Neural cell (in vitro differentiated cells): ENCODE measurements at regions not wholly inside any gene's neighbourhood (a gene's known extent, or its start where the extent isn't known, plus 50 kb on each side); places are given as distances from the start of the nearest gene placed in this dataset.

ENCODE experiments used
- H2AFZ ChIP-seq: fragments of 200-600, 300-800 bp; sonication (generic), shearing (Covaris generic); 2 replicates; pipeline ENCODE4 v1.6.0; 2014; ENCODE audit warnings: low read depth, mild to moderate bottlenecking, antibody characterized with exemption, low read length, moderate library complexity
- H3F3A ChIP-seq: fragments of 200-600 bp; shearing (Covaris generic); 2 replicates; pipeline ENCODE4 v1.6.1; 2016; ENCODE audit warnings: mild to moderate bottlenecking, moderate library complexity, mixed read lengths, antibody characterized with exemption, low read length; ENCODE audit not compliant: insufficient read depth, poor library complexity, severe bottlenecking
- H3K27ac ChIP-seq: fragments of 200-600, 300-800 bp; sonication (generic), shearing (Covaris generic); 2 replicates; pipeline ENCODE4 v1.5.1; 2014; ENCODE audit warnings: mild to moderate bottlenecking, low read length, moderate library complexity
- H3K27me3 ChIP-seq: fragments of 300-800, 200-600 bp; sonication (generic), shearing (Covaris generic); 2 replicates; pipeline ENCODE4 v1.6.0; 2014; ENCODE audit warnings: mild to moderate bottlenecking, low read depth, low read length, moderate library complexity; ENCODE audit not compliant: insufficient read depth
- H3K36me3 ChIP-seq: fragments of 300-800, 200-600 bp; sonication (generic), shearing (Covaris generic); 2 replicates; pipeline ENCODE4 v1.5.1; 2014; ENCODE audit warnings: mild to moderate bottlenecking, antibody characterized with exemption, low read length, moderate library complexity; ENCODE audit not compliant: insufficient read depth
- H3K4me2 ChIP-seq: fragments of 300-800, 200-600 bp; sonication (generic), shearing (Covaris generic); 2 replicates; pipeline ENCODE4 v1.6.0; 2014; ENCODE audit warnings: mild to moderate bottlenecking, low read length
- H3K4me3 ChIP-seq: fragments of 300-800, 200-600 bp; sonication (generic), shearing (Covaris generic); 2 replicates; pipeline ENCODE4 v1.5.1; 2014; ENCODE audit warnings: mild to moderate bottlenecking, low read length, moderate library complexity
- H3K79me2 ChIP-seq: fragments of 200-600 bp; shearing (Covaris generic); replicated peaks from 2 replicates; pipeline ENCODE4 v1.6.0; 2014; ENCODE audit warnings: mild to moderate bottlenecking, low read length, moderate library complexity; ENCODE audit not compliant: insufficient read depth
- H3K9ac ChIP-seq: fragments of 300-800, 200-600 bp; sonication (generic), shearing (Covaris generic); 2 replicates; pipeline ENCODE4 v1.6.1; 2016; ENCODE audit warnings: mild to moderate bottlenecking, low read length, mixed read lengths
- H3K9me2 ChIP-seq: fragments of 200-600 bp; shearing (Covaris generic); 2 replicates; pipeline ENCODE4 v1.6.1; 2016; ENCODE audit warnings: mild to moderate bottlenecking, low read length, mixed read lengths; ENCODE audit not compliant: insufficient read depth
- H3K9me3 ChIP-seq: fragments of 200-600, 300-800 bp; sonication (generic), shearing (Covaris generic); 2 replicates; pipeline ENCODE4 v1.6.1; 2016; ENCODE audit warnings: mild to moderate bottlenecking, mixed run types, low read length, moderate library complexity, mixed read lengths
- H4K20me1 ChIP-seq: fragments of 200-600 bp; shearing (Covaris generic); 2 replicates; pipeline ENCODE4 v1.6.1; 2016; ENCODE audit warnings: mild to moderate bottlenecking, mixed run types; ENCODE audit not compliant: insufficient read depth
- EP300 ChIP-seq: fragments of 450-650 bp; conservative IDR thresholded peaks from 2 replicates; pipeline ENCODE4 v1.6.1; 2014; ENCODE audit warnings: antibody characterized with exemption, mild to moderate bottlenecking, moderate library complexity; ENCODE audit not compliant: poor library complexity, severe bottlenecking
- EZH2 ChIP-seq: fragments of 200-600, 300-800 bp; shearing (Covaris generic), sonication (generic); IDR thresholded peaks from 2 replicates; pipeline ENCODE4 v1.6.1; 2014; ENCODE audit warnings: antibody characterized with exemption, low read length, borderline replicate concordance, mild to moderate bottlenecking; ENCODE audit not compliant: insufficient read depth, poor library complexity, severe bottlenecking
- MXI1 ChIP-seq: fragments of 450-650 bp; conservative IDR thresholded peaks from 2 replicates; pipeline ENCODE4 v1.6.1; 2014; ENCODE audit warnings: antibody characterized with exemption, mild to moderate bottlenecking; ENCODE audit not compliant: poor library complexity, severe bottlenecking
- POLR2AphosphoS5 ChIP-seq: IDR thresholded peaks from 2 replicates; pipeline ENCODE4 v1.6.1; 2012
- RAD21 ChIP-seq: fragments of 450-650 bp; conservative IDR thresholded peaks from 2 replicates; pipeline ENCODE4 v1.6.1; 2014; ENCODE audit warnings: antibody characterized with exemption, mild to moderate bottlenecking, moderate library complexity
- SMC3 ChIP-seq: fragments of 450-650 bp; conservative IDR thresholded peaks from 2 replicates; pipeline ENCODE4 v1.6.1; 2014; ENCODE audit warnings: antibody characterized with exemption, mild to moderate bottlenecking, moderate library complexity; ENCODE audit not compliant: poor library complexity
- TAF1 ChIP-seq: IDR thresholded peaks from 2 replicates; pipeline ENCODE4 v1.6.1; 2012; ENCODE audit warnings: low read depth
- TF ChIP-seq, protein P1 (sequence below): fragments of 450-650 bp; IDR thresholded peaks from 2 replicates; pipeline ENCODE4 v1.5.1; 2014; ENCODE audit warnings: antibody characterized with exemption, mild to moderate bottlenecking, moderate library complexity; ENCODE audit not compliant: poor library complexity, severe bottlenecking
- TF ChIP-seq, protein P2 (sequence below): IDR thresholded peaks from 2 replicates; pipeline ENCODE4 v1.6.1; 2012; ENCODE audit warnings: borderline replicate concordance

GRCh38 chr5:23385036-23385435, 122.4 kb upstream of the PRDM9 start:
- Histone ChIP-seq H3K27me3 (no peaks in the 10 kb centered on the region), H3K9me2 (no peaks in the 10 kb centered on the region), H3K4me3 (no peak overlapping the region), H3K79me2 (no peaks in the 10 kb centered on the region), H3F3A (no peaks in the 10 kb centered on the region), H3K27ac (no peak overlapping the region), H3K36me3 (no peaks in the 10 kb centered on the region), H3K9ac (no peak overlapping the region), H2AFZ (no peak overlapping the region), H4K20me1 (no peaks in the 10 kb centered on the region), H3K4me2 (no peak overlapping the region), H3K9me3 (no peaks in the 10 kb centered on the region)
- no peak for TF ChIP-seq EP300
- TF ChIP-seq, protein P1, sequence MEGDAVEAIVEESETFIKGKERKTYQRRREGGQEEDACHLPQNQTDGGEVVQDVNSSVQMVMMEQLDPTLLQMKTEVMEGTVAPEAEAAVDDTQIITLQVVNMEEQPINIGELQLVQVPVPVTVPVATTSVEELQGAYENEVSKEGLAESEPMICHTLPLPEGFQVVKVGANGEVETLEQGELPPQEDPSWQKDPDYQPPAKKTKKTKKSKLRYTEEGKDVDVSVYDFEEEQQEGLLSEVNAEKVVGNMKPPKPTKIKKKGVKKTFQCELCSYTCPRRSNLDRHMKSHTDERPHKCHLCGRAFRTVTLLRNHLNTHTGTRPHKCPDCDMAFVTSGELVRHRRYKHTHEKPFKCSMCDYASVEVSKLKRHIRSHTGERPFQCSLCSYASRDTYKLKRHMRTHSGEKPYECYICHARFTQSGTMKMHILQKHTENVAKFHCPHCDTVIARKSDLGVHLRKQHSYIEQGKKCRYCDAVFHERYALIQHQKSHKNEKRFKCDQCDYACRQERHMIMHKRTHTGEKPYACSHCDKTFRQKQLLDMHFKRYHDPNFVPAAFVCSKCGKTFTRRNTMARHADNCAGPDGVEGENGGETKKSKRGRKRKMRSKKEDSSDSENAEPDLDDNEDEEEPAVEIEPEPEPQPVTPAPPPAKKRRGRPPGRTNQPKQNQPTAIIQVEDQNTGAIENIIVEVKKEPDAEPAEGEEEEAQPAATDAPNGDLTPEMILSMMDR, result no peak
- TF ChIP-seq, protein P2, sequence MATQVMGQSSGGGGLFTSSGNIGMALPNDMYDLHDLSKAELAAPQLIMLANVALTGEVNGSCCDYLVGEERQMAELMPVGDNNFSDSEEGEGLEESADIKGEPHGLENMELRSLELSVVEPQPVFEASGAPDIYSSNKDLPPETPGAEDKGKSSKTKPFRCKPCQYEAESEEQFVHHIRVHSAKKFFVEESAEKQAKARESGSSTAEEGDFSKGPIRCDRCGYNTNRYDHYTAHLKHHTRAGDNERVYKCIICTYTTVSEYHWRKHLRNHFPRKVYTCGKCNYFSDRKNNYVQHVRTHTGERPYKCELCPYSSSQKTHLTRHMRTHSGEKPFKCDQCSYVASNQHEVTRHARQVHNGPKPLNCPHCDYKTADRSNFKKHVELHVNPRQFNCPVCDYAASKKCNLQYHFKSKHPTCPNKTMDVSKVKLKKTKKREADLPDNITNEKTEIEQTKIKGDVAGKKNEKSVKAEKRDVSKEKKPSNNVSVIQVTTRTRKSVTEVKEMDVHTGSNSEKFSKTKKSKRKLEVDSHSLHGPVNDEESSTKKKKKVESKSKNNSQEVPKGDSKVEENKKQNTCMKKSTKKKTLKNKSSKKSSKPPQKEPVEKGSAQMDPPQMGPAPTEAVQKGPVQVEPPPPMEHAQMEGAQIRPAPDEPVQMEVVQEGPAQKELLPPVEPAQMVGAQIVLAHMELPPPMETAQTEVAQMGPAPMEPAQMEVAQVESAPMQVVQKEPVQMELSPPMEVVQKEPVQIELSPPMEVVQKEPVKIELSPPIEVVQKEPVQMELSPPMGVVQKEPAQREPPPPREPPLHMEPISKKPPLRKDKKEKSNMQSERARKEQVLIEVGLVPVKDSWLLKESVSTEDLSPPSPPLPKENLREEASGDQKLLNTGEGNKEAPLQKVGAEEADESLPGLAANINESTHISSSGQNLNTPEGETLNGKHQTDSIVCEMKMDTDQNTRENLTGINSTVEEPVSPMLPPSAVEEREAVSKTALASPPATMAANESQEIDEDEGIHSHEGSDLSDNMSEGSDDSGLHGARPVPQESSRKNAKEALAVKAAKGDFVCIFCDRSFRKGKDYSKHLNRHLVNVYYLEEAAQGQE, result no peak

GRCh38 chr5:23372177-23372576, 135.2 kb upstream of the PRDM9 start:
- H3K36me3 ChIP-seq, result no peaks in the 10 kb centered on the region
- TF ChIP-seq SMC3 (no peak), TAF1 (no peak), MXI1 (no peak), EZH2 (no peak), RAD21 (no peak), EP300 (no peak), POLR2AphosphoS5 (no peak)
- TF ChIP-seq, protein P2, result no peak
- TF ChIP-seq, protein P1, result no peak
- no peaks in the 10 kb centered on the region for H3K9me3 ChIP-seq
- no peak overlapping the region for H3K9ac ChIP-seq
- H3K9me2 ChIP-seq, result no peaks in the 10 kb centered on the region
- no peak overlapping the region for H3K27ac ChIP-seq
- H3K27me3 ChIP-seq, result no peaks in the 10 kb centered on the region
- no peak overlapping the region for H2AFZ ChIP-seq
- H3K79me2 ChIP-seq, result no peaks in the 10 kb centered on the region
- no peak overlapping the region for H3K4me2 ChIP-seq
- no peaks in the 10 kb centered on the region for H4K20me1 ChIP-seq
- no peak overlapping the region for H3K4me3 ChIP-seq
- H3F3A ChIP-seq, result no peaks in the 10 kb centered on the region
